ENCODE measurements at regions not wholly inside any gene's neighbourhood (a gene's known extent, or its start where the extent isn't known, plus 50 kb on each side); places are given as distances from the start of the nearest gene placed in this dataset.

DNA sequence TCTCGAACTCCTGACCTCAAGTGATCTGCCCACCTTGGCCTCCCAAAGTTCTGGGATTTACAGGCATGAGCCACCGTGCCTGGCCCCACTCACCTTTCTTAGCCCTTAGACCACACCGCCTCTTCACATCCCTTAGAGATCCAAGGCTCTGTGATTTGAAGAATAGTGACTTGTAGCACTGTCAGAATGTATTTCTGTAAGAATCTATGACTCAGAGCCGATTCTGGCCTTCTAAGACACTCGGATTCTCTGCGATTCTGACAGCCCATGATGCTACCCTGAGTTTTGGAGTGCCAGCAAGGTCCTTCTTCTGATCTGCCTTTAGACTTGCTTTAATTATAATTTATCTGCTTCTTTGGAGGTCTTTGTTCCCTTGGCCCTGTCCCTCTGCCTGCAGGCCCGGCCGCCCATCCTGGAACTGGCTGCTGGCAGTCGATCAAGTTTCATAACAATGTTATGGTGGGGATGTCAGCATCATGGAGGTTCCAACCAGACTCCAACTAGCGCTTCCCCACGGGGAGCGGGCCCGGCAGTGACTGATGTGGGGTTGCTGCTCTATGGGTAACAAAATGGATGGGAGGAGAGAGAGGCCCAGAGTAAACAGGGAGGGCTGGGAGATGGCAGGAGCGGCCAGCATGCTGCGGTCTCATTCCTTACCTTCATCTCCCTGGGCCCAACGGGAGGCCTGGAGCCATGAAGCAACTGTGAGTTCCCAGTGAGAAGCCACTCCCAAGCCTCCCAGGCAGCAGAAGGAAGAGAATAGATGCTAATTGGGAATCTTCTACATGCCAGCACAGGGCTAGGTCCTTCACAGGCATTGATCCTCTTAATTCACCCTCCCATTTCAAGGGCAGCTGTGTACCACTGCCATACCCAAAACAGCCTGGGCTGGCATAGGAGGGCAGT is 55.7 kb upstream of the RASD2 start:
- TF ChIP-seq RAD21 (IDR thresholded peaks at IDR 0.05; ENCODE audit: low read length) (no peak), POLR2A (IDR thresholded peaks at IDR 0.05; ENCODE audit: low read depth, low read length) (no peak), MAZ (IDR thresholded peaks at IDR 0.05; ENCODE audit: borderline replicate concordance, low read depth, low read length) (no peak), NFE2L2 (IDR thresholded peaks at IDR 0.05; ENCODE audit: low read depth, low read length) (no peak), MXI1 (IDR thresholded peaks at IDR 0.05; ENCODE audit: borderline replicate concordance, low read depth, low read length) (no peak)
- TF ChIP-seq, protein P1, sequence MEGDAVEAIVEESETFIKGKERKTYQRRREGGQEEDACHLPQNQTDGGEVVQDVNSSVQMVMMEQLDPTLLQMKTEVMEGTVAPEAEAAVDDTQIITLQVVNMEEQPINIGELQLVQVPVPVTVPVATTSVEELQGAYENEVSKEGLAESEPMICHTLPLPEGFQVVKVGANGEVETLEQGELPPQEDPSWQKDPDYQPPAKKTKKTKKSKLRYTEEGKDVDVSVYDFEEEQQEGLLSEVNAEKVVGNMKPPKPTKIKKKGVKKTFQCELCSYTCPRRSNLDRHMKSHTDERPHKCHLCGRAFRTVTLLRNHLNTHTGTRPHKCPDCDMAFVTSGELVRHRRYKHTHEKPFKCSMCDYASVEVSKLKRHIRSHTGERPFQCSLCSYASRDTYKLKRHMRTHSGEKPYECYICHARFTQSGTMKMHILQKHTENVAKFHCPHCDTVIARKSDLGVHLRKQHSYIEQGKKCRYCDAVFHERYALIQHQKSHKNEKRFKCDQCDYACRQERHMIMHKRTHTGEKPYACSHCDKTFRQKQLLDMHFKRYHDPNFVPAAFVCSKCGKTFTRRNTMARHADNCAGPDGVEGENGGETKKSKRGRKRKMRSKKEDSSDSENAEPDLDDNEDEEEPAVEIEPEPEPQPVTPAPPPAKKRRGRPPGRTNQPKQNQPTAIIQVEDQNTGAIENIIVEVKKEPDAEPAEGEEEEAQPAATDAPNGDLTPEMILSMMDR (conservative IDR thresholded peaks at IDR 0.05; ENCODE audit: low read depth, low read length): no peak

Measured in IMR-90 (cell line).